GM18508 (cell line): ENCODE measurements at regions not wholly inside any gene's neighbourhood (a gene's known extent, or its start where the extent isn't known, plus 50 kb on each side); places are given as distances from the start of the nearest gene placed in this dataset.

ENCODE experiments used
- ATAC-seq: cut with Tn5 transposase; IDR thresholded peaks from one replicate; pipeline ENCODE4 v1.9.1; 2021; ENCODE audit warnings: moderate number of reproducible peaks; ENCODE audit not compliant: insufficient read depth, unreplicated experiment

GRCh38 chr18:44508474-44508873 lies 172.2 kb upstream of the SETBP1 start:
- ATAC-seq = peak; percentile 6

- no peak for ATAC-seq
Measured at GRCh38 chr18:44509048-44509447, 171.6 kb upstream of the SETBP1 start.

- ATAC-seq = no peak
Measured at GRCh38 chr18:44510390-44510789, 170.3 kb upstream of the SETBP1 start.

GRCh38 chr18:44513233-44513632 lies 167.5 kb upstream of the SETBP1 start:
- no peak for ATAC-seq

GRCh38 chr18:44514106-44514505 lies 166.6 kb upstream of the SETBP1 start:
- no peak for ATAC-seq

- no peak for ATAC-seq
Measured at GRCh38 chr18:44514766-44515165, 165.9 kb upstream of the SETBP1 start.

GRCh38 chr18:44516450-44516849 lies 164.2 kb upstream of the SETBP1 start:
- no peak for ATAC-seq

GRCh38 chr18:44517136-44517535 lies 163.6 kb upstream of the SETBP1 start:
- no peak for ATAC-seq

- no peak for ATAC-seq
Measured at GRCh38 chr18:44518091-44518615, 162.5 kb upstream of the SETBP1 start.

- ATAC-seq = no peak
Measured at GRCh38 chr18:44518666-44519065, 162.0 kb upstream of the SETBP1 start.

- ATAC-seq = no peak
Measured at GRCh38 chr18:44520981-44521667, 159.6 kb upstream of the SETBP1 start.

- no peak for ATAC-seq
Measured at GRCh38 chr18:44521668-44522022, 159.0 kb upstream of the SETBP1 start.

- no peak for ATAC-seq
Measured at GRCh38 chr18:44526705-44527415, 153.8 kb upstream of the SETBP1 start.

GRCh38 chr18:44533071-44533470 lies 147.6 kb upstream of the SETBP1 start:
- ATAC-seq = no peak

- ATAC-seq = no peak
Measured at GRCh38 chr18:44536046-44536445, 144.6 kb upstream of the SETBP1 start.

- ATAC-seq = no peak
Measured at GRCh38 chr18:44536619-44537018, 144.1 kb upstream of the SETBP1 start.

GRCh38 chr18:44537526-44537925 lies 143.2 kb upstream of the SETBP1 start:
- no peak for ATAC-seq

- ATAC-seq = no peak
Measured at GRCh38 chr18:44539926-44540325, 140.8 kb upstream of the SETBP1 start.

GRCh38 chr18:44541159-44541558 lies 139.5 kb upstream of the SETBP1 start:
- ATAC-seq = no peak

- ATAC-seq = no peak
Measured at GRCh38 chr18:44541781-44542180, 138.9 kb upstream of the SETBP1 start.

- ATAC-seq = no peak
Measured at GRCh38 chr18:44543387-44543786, 137.3 kb upstream of the SETBP1 start.
